H9 (cell line): ENCODE measurements at regions not wholly inside any gene's neighbourhood (a gene's known extent, or its start where the extent isn't known, plus 50 kb on each side); places are given as distances from the start of the nearest gene placed in this dataset.

ENCODE experiments used
- DNase-seq: peaks from one replicate; pipeline ENCODE4 v3.0.0-alpha.2; 2017
- H2AFZ ChIP-seq: one replicate; pipeline ENCODE4 v1.6.1; 2013; ENCODE audit warnings: mild to moderate bottlenecking, low read length, control low read depth, moderate library complexity
- H2AK5ac ChIP-seq: 2 replicates; pipeline ENCODE4 v1.6.1; 2013; ENCODE audit warnings: low read length, control low read depth, mixed read lengths; ENCODE audit not compliant: insufficient read length
- H2BK120ac ChIP-seq: one replicate; pipeline ENCODE4 v1.6.1; 2013; ENCODE audit warnings: low read depth, mild to moderate bottlenecking, low read length, control low read depth, inconsistent platforms; ENCODE audit not compliant: poor library complexity, severe bottlenecking
- H2BK12ac ChIP-seq: 2 replicates; pipeline ENCODE4 v1.6.1; 2013; ENCODE audit warnings: low read length, control low read depth, mixed read lengths, low read depth; ENCODE audit not compliant: insufficient read length
- H2BK15ac ChIP-seq: 2 replicates; pipeline ENCODE4 v1.6.1; 2013; ENCODE audit warnings: low read depth, low read length, control low read depth
- H2BK20ac ChIP-seq: one replicate; pipeline ENCODE4 v1.6.1; 2013; ENCODE audit warnings: low read depth, mild to moderate bottlenecking, low read length, control low read depth, inconsistent platforms; ENCODE audit not compliant: poor library complexity, severe bottlenecking
- H2BK5ac ChIP-seq: 2 replicates; pipeline ENCODE4 v1.6.1; 2013; ENCODE audit warnings: low read length, control low read depth, mixed read lengths; ENCODE audit not compliant: insufficient read length
- H3K14ac ChIP-seq: 2 replicates; pipeline ENCODE4 v1.6.1; 2013; ENCODE audit warnings: low read length, control low read depth; ENCODE audit not compliant: insufficient read depth
- H3K18ac ChIP-seq: 2 replicates; pipeline ENCODE4 v1.6.1; 2013; ENCODE audit warnings: low read depth, mild to moderate bottlenecking, mixed read lengths, low read length, control low read depth; ENCODE audit not compliant: insufficient read length
- H3K23ac ChIP-seq: 2 replicates; pipeline ENCODE4 v1.6.1; 2013; ENCODE audit warnings: low read length, control low read depth, mixed read lengths, low read depth; ENCODE audit not compliant: insufficient read length
- H3K23me2 ChIP-seq: 2 replicates; pipeline ENCODE4 v1.6.1; 2013; ENCODE audit warnings: low read depth, mild to moderate bottlenecking, mixed read lengths, low read length, control low read depth; ENCODE audit not compliant: insufficient read length, poor library complexity, severe bottlenecking
- H3K27ac ChIP-seq: 2 replicates; pipeline ENCODE4 v1.5.1; 2013; ENCODE audit warnings: low read length, control low read depth, mixed read lengths, low read depth; ENCODE audit not compliant: insufficient read length
- H3K27me3 ChIP-seq: 2 replicates; pipeline ENCODE4 v1.6.1; 2013; ENCODE audit warnings: low read length, control low read depth, inconsistent platforms; ENCODE audit not compliant: insufficient read depth
- H3K4ac ChIP-seq: 2 replicates; pipeline ENCODE4 v1.6.1; 2013; ENCODE audit warnings: low read depth, mild to moderate bottlenecking, control low read depth, inconsistent platforms, low read length, moderate library complexity
- H3K4me1 ChIP-seq: 2 replicates; pipeline ENCODE4 v1.6.1; 2013; ENCODE audit warnings: low read length, control low read depth, inconsistent platforms; ENCODE audit not compliant: insufficient read depth
- H3K4me2 ChIP-seq: 2 replicates; pipeline ENCODE4 v1.6.1; 2013; ENCODE audit warnings: low read length, control low read depth, mixed read lengths; ENCODE audit not compliant: insufficient read length, insufficient read depth
- H3K56ac ChIP-seq: 2 replicates; pipeline ENCODE4 v1.6.1; 2013; ENCODE audit warnings: low read depth, mild to moderate bottlenecking, mixed read lengths, low read length, control low read depth; ENCODE audit not compliant: insufficient read length
- H3K79me1 ChIP-seq: 2 replicates; pipeline ENCODE4 v1.6.1; 2013; ENCODE audit warnings: low read depth, mild to moderate bottlenecking, moderate library complexity, low read length, control low read depth, inconsistent platforms; ENCODE audit not compliant: insufficient read depth, poor library complexity, severe bottlenecking
- H3K79me2 ChIP-seq: 2 replicates; pipeline ENCODE4 v1.6.1; 2013; ENCODE audit warnings: low read length, control low read depth, inconsistent platforms; ENCODE audit not compliant: insufficient read depth
- H3K9ac ChIP-seq: 2 replicates; pipeline ENCODE4 v1.6.1; 2013; ENCODE audit warnings: low read length, control low read depth, mixed read lengths; ENCODE audit not compliant: insufficient read length; ENCODE audit errors: extremely low read depth
- H3K9me3 ChIP-seq: one replicate; pipeline ENCODE4 v1.6.1; 2013; ENCODE audit warnings: low read depth, low read length, inconsistent platforms; ENCODE audit not compliant: control insufficient read depth
- H3T11ph ChIP-seq: one replicate; pipeline ENCODE4 v1.6.1; 2013; ENCODE audit warnings: mild to moderate bottlenecking, low read length, control low read depth, inconsistent platforms
- H4K20me1 ChIP-seq: one replicate; pipeline ENCODE4 v1.6.1; 2013; ENCODE audit not compliant: control insufficient read depth, insufficient read length, insufficient read depth
- H4K5ac ChIP-seq: 2 replicates; pipeline ENCODE4 v1.6.1; 2013; ENCODE audit warnings: low read depth, mild to moderate bottlenecking, mixed read lengths, low read length, control low read depth; ENCODE audit not compliant: insufficient read length
- H4K8ac ChIP-seq: replicated peaks from 2 replicates; pipeline ENCODE4 v1.6.1; 2013; ENCODE audit warnings: low read length, control low read depth, mixed read lengths, low read depth; ENCODE audit not compliant: insufficient read length
- H4K91ac ChIP-seq: 2 replicates; pipeline ENCODE4 v1.6.1; 2013; ENCODE audit warnings: low read depth, mild to moderate bottlenecking, moderate library complexity, mixed read lengths, low read length, control low read depth; ENCODE audit not compliant: insufficient read length
- H3K27ac Mint-ChIP-seq, 3 experiments: 2 replicates in 2 of 3; 3 replicates in 1 of 3; pipeline ENCODE4 v1.8.0; 2020 to 2021; ENCODE audit warnings: mixed read lengths in 3 of 3, mild to moderate bottlenecking in 1 of 3, moderate library complexity in 1 of 3
- H3K27me3 Mint-ChIP-seq: 2 replicates; pipeline ENCODE4 v1.8.0; 2021; ENCODE audit warnings: low read depth, mild to moderate bottlenecking, moderate library complexity, mixed read lengths
- H3K36me3 Mint-ChIP-seq, 3 experiments: 2 replicates in 2 of 3; 3 replicates in 1 of 3; pipeline ENCODE4 v1.8.0; 2020 to 2021; ENCODE audit warnings: low read depth in 3 of 3, mixed read lengths in 3 of 3; ENCODE audit not compliant: insufficient read depth in 1 of 3
- H3K4me1 Mint-ChIP-seq, 2 experiments: 2 replicates each; pipeline ENCODE4 v1.8.0; 2020; ENCODE audit warnings: mixed read lengths in 2 of 2
- H3K4me3 Mint-ChIP-seq, 2 experiments: 2 replicates in 1 of 2; 3 replicates in 1 of 2; pipeline ENCODE4 v1.8.0; 2020 to 2021; ENCODE audit warnings: mild to moderate bottlenecking in 2 of 2, mixed read lengths in 2 of 2, moderate library complexity in 1 of 2
- H3K9me3 Mint-ChIP-seq, 2 experiments: 2 replicates in 1 of 2; 3 replicates in 1 of 2; pipeline ENCODE4 v1.8.0; 2020; ENCODE audit warnings: mild to moderate bottlenecking in 2 of 2, mixed read lengths in 2 of 2, moderate library complexity in 1 of 2
- WGBS: extraction: QIAGEN DNeasy Blood & Tissue Kit; methylation state at CpG from one replicate; pipeline ENCODE4 v1.1.7; 2013; ENCODE audit warnings: missing lambda C conversion rate, low lambda C conversion rate, mixed read lengths; ENCODE audit not compliant: insufficient read length; ENCODE audit errors: extremely low coverage; 5-methylcytosine and 5-hydroxymethylcytosine counted together
- TF ChIP-seq, protein P1 (sequence below): fragments of 200-600 bp; sonication (generic); conservative IDR thresholded peaks from 3 replicates; pipeline ENCODE4 v1.8.0; 2021; ENCODE audit warnings: antibody characterized with exemption, mild to moderate bottlenecking

- no peak overlapping the region for H2AFZ ChIP-seq
- no peak overlapping the region for H3K18ac ChIP-seq
- no peak for DNase-seq
Observed at GRCh38 chr5:17443333-17444130, 54.5 kb upstream of the TAF11L2 start.

More at GRCh38 chr5:17443333-17444130, 54.5 kb upstream of the TAF11L2 start:
- Histone ChIP-seq H3K14ac (no peak overlapping the region), H4K91ac (no peak overlapping the region), H3K27me3 (no peaks in the 10 kb centered on the region), H2BK15ac (no peak overlapping the region), H4K5ac (no peak overlapping the region), H3K23ac (no peak overlapping the region), H2BK5ac (no peak overlapping the region), H2BK20ac (no peak overlapping the region), H3K27ac (no peak overlapping the region), H2BK120ac (no peak overlapping the region), H2AK5ac (no peak overlapping the region), H3K56ac (no peak overlapping the region), H3K23me2 (no peaks in the 10 kb centered on the region), H4K20me1 (no peaks in the 10 kb centered on the region), H3K9me3 (no peaks in the 10 kb centered on the region), H3K4me2 (no peak overlapping the region), H3K79me2 (no peaks in the 10 kb centered on the region), H3K4me1 (no peaks in the 10 kb centered on the region), H3T11ph (no peak overlapping the region), H3K4ac (no peak overlapping the region), H3K79me1 (no peaks in the 10 kb centered on the region), H4K8ac (no peak overlapping the region), H2BK12ac (no peak overlapping the region), H3K9ac (no peak overlapping the region)
- Mint-ChIP-seq H3K4me1 (no peaks in the 10 kb centered on the region; a peak in 1 of 4 replicates), H3K4me3 (no peak overlapping the region), H3K27me3 (no peaks in the 10 kb centered on the region), H3K27ac (peak overlapping the region in 1 of 3 experiments; percentile 89; a peak in 2 of 7 replicates), H3K36me3 (peaks cover 0 to 8% (median 0%) of the 10 kb centered on the region in 3 experiments; a peak in 2 of 7 replicates), H3K9me3 (peaks cover 2 to 4% of the 10 kb centered on the region in 2 experiments; a peak in 3 of 5 replicates)
- no CpG with 5 or more reads among the region's 23 CpGs for WGBS
- TF ChIP-seq, protein P1, sequence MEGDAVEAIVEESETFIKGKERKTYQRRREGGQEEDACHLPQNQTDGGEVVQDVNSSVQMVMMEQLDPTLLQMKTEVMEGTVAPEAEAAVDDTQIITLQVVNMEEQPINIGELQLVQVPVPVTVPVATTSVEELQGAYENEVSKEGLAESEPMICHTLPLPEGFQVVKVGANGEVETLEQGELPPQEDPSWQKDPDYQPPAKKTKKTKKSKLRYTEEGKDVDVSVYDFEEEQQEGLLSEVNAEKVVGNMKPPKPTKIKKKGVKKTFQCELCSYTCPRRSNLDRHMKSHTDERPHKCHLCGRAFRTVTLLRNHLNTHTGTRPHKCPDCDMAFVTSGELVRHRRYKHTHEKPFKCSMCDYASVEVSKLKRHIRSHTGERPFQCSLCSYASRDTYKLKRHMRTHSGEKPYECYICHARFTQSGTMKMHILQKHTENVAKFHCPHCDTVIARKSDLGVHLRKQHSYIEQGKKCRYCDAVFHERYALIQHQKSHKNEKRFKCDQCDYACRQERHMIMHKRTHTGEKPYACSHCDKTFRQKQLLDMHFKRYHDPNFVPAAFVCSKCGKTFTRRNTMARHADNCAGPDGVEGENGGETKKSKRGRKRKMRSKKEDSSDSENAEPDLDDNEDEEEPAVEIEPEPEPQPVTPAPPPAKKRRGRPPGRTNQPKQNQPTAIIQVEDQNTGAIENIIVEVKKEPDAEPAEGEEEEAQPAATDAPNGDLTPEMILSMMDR: peak; percentile 21; the same call in 1 of the 3 replicates
